Caco-2 (cell line): ENCODE measurements at regions not wholly inside any gene's neighbourhood (a gene's known extent, or its start where the extent isn't known, plus 50 kb on each side); places are given as distances from the start of the nearest gene placed in this dataset.

Experiments used
- BruUV-seq: library from RNA; stranded (reverse); fragments of 400-500 nt; replicated peaks from 2 replicates; lab custom pipeline; 2021; lab: Mats Ljungman, UMichigan
- CTCF ChIA-PET: fragments of 300-600 bp; sonication (Branson Sonifier 250); formaldehyde crosslinking; loops from one replicate; lab custom pipeline; 2022; ENCODE audit warnings: antibody characterized with exemption; lab: Charles Lee
- POLR2A ChIA-PET: fragments of 300-600 bp; sonication (Branson Sonifier 250); formaldehyde crosslinking; loops from one replicate; lab custom pipeline; 2022; ENCODE audit warnings: antibody characterized with exemption; lab: Charles Lee
- DNase-seq, 2 experiments: peaks; one replicate each; pipeline versions ENCODE4 v3.0.0 to v3.0.0-alpha.2; 2020 to 2022
- H3K27me3 ChIP-seq: replicated peaks from 2 replicates; pipeline ENCODE4 v1.6.0; 2011; ENCODE audit warnings: low read length; ENCODE audit not compliant: control insufficient read depth, insufficient read depth
- H3K36me3 ChIP-seq: 2 replicates; pipeline ENCODE4 v1.5.1; 2011; ENCODE audit warnings: low read length; ENCODE audit not compliant: control insufficient read depth, insufficient read depth
- H3K4me1 ChIP-seq: fragments of 250-450 bp; sonication (Bioruptor Pico); 2 replicates; pipeline ENCODE4 v1.5.1; 2020; ENCODE audit warnings: mild to moderate bottlenecking
- H3K4me3 ChIP-seq: 2 replicates; pipeline ENCODE4 v1.5.1; 2011; ENCODE audit warnings: low read depth, mild to moderate bottlenecking, control low read depth, low read length
- H3K9me3 ChIP-seq: fragments of 250-450 bp; sonication (Bioruptor Pico); 2 replicates; pipeline ENCODE4 v1.5.1; 2020; ENCODE audit warnings: mild to moderate bottlenecking, moderate library complexity
- H3K27ac Mint-ChIP-seq: one replicate; pipeline ENCODE4 v1.8.0; 2022; ENCODE audit warnings: mixed read lengths; ENCODE audit not compliant: unreplicated experiment
- H3K27me3 Mint-ChIP-seq: one replicate; pipeline ENCODE4 v1.8.0; 2022; ENCODE audit warnings: mixed read lengths; ENCODE audit not compliant: insufficient read depth, unreplicated experiment
- H3K36me3 Mint-ChIP-seq: one replicate; pipeline ENCODE4 v1.8.0; 2022; ENCODE audit warnings: mild to moderate bottlenecking, mixed read lengths; ENCODE audit not compliant: insufficient read depth, unreplicated experiment
- H3K4me1 Mint-ChIP-seq: one replicate; pipeline ENCODE4 v1.8.0; 2022; ENCODE audit warnings: low read depth, mixed read lengths; ENCODE audit not compliant: unreplicated experiment
- H3K4me3 Mint-ChIP-seq: one replicate; pipeline ENCODE4 v1.8.0; 2022; ENCODE audit warnings: mild to moderate bottlenecking, moderate library complexity, mixed read lengths; ENCODE audit not compliant: unreplicated experiment
- H3K9me3 Mint-ChIP-seq: one replicate; pipeline ENCODE4 v1.8.0; 2022; ENCODE audit warnings: mixed read lengths; ENCODE audit not compliant: unreplicated experiment
- CTCF ChIP-seq, 2 experiments: fragments of 200-600 bp in 1 of 2; IDR thresholded peaks; 1 replicate in 1 of 2; 2 replicates in 1 of 2; pipeline versions ENCODE4 v1.5.1 to v1.8.0; 2011 to 2022; ENCODE audit warnings: antibody characterized with exemption in 1 of 2, control low read depth in 1 of 2, inconsistent platforms in 1 of 2, low read depth in 1 of 2, low read length in 1 of 2, mild to moderate bottlenecking in 1 of 2, moderate library complexity in 1 of 2; ENCODE audit not compliant: insufficient read depth in 1 of 2, severe bottlenecking in 1 of 2, unreplicated experiment in 1 of 2
- intact Hi-C: fragments of 100-400 bp; cut with micrococcal nuclease; formaldehyde crosslinking; loops from one replicate; pipeline ENCODE4 v1.10.0; 2022; ENCODE audit not compliant: unreplicated experiment

- TF ChIP-seq CTCF (IDR thresholded peaks at IDR 0.05; ENCODE audit: insufficient read depth in 1 of 2, low read depth in 1 of 2, low read length in 1 of 2, severe bottlenecking in 1 of 2, unreplicated experiment in 1 of 2) = no peak
- Histone ChIP-seq H3K36me3 (no peaks in the 10 kb centered on the region), H3K27me3 (no peaks in the 10 kb centered on the region), H3K4me3 (no peak overlapping the region), H3K4me1 (no peaks in the 10 kb centered on the region), H3K9me3 (no peaks in the 10 kb centered on the region)
- no peaks in the 10 kb centered on the region for H3K4me1 Mint-ChIP-seq
- ChIA-PET CTCF (no interaction called here), POLR2A (no interaction called here)
- H3K36me3 Mint-ChIP-seq = no peaks in the 10 kb centered on the region
- H3K27me3 Mint-ChIP-seq = no peaks in the 10 kb centered on the region
- DNase-seq = no peak
- no peaks in the 10 kb centered on the region for H3K9me3 Mint-ChIP-seq
- no peak overlapping the region for H3K27ac Mint-ChIP-seq
- BruUV-seq = no TSS peak
- intact Hi-C loops = no loop called here
- no peak overlapping the region for H3K4me3 Mint-ChIP-seq
Observed at GRCh38 chr6:81073318-81073717, 679.2 kb downstream of the TENT5A start.

GRCh38 chr6:81071121-81071520 lies 681.4 kb downstream of the TENT5A start:
- no peak for TF ChIP-seq CTCF (IDR thresholded peaks at IDR 0.05; ENCODE audit: insufficient read depth in 1 of 2, low read depth in 1 of 2, low read length in 1 of 2, severe bottlenecking in 1 of 2, unreplicated experiment in 1 of 2)

GRCh38 chr6:81067057-81067456 lies 685.4 kb downstream of the TENT5A start:
- H3K27me3 Mint-ChIP-seq = no peaks in the 10 kb centered on the region
- no TSS peak for BruUV-seq
- no peaks in the 10 kb centered on the region for H3K4me1 Mint-ChIP-seq
- intact Hi-C loops = no loop called here
- Histone ChIP-seq H3K9me3 (no peaks in the 10 kb centered on the region), H3K36me3 (no peaks in the 10 kb centered on the region), H3K27me3 (no peaks in the 10 kb centered on the region), H3K4me3 (no peak overlapping the region), H3K4me1 (no peaks in the 10 kb centered on the region)
- DNase-seq = no peak
- no peak overlapping the region for H3K4me3 Mint-ChIP-seq
- no peaks in the 10 kb centered on the region for H3K36me3 Mint-ChIP-seq
- no peak overlapping the region for H3K27ac Mint-ChIP-seq
- POLR2A ChIA-PET = no interaction called here
- CTCF ChIA-PET = no interaction called here
- no peak for TF ChIP-seq CTCF (IDR thresholded peaks at IDR 0.05; ENCODE audit: insufficient read depth in 1 of 2, low read depth in 1 of 2, low read length in 1 of 2, severe bottlenecking in 1 of 2, unreplicated experiment in 1 of 2)
- H3K9me3 Mint-ChIP-seq = no peaks in the 10 kb centered on the region

More at GRCh38 chr6:81071121-81071520, 681.4 kb downstream of the TENT5A start:
- Histone ChIP-seq H3K27me3 (no peaks in the 10 kb centered on the region), H3K4me3 (no peak overlapping the region), H3K4me1 (no peaks in the 10 kb centered on the region), H3K36me3 (no peaks in the 10 kb centered on the region), H3K9me3 (no peaks in the 10 kb centered on the region)
- no peak overlapping the region for H3K4me3 Mint-ChIP-seq
- H3K9me3 Mint-ChIP-seq = no peaks in the 10 kb centered on the region
- H3K27me3 Mint-ChIP-seq = no peaks in the 10 kb centered on the region
- no peaks in the 10 kb centered on the region for H3K4me1 Mint-ChIP-seq
- H3K27ac Mint-ChIP-seq = no peak overlapping the region
- no peak for DNase-seq
- intact Hi-C loops = no loop called here
- no TSS peak for BruUV-seq
- CTCF ChIA-PET = no interaction called here
- H3K36me3 Mint-ChIP-seq = no peaks in the 10 kb centered on the region
- POLR2A ChIA-PET = no interaction called here
